B cell (primary cell): ENCODE measurements at regions not wholly inside any gene's neighbourhood (a gene's known extent, or its start where the extent isn't known, plus 50 kb on each side); places are given as distances from the start of the nearest gene placed in this dataset.

ENCODE experiments used
- CTCF ChIP-seq: fragments of 200-600 bp; IDR thresholded peaks from one replicate; pipeline ENCODE4 v1.8.0; 2022; ENCODE audit warnings: antibody characterized with exemption, mild to moderate bottlenecking
- EZH2 ChIP-seq: IDR thresholded peaks from 2 replicates; pipeline ENCODE4 v1.6.1; 2012; ENCODE audit warnings: borderline replicate concordance, low read depth, mild to moderate bottlenecking, moderate library complexity, low read length; ENCODE audit not compliant: insufficient read depth, poor library complexity, severe bottlenecking

DNA sequence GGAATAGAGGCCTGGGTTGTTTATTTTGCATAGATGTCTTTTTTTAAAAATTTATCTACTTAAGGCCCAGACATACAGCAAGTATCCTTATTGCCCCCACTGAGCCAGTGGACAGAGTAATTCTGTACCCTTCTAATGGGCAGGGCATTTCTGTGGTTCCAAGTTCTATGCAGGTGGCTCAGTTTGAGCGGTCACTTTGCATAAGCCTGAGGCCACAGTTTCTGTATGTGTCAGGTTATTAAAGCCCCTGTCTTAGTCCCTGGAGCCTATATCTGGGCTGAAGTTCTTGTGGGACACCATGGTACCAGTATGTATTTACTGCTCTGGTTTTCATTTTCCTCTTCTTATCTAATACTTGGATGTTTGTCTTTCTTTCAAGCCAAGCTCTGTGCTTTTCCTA, 168.8 kb downstream of the MID1IP1 start:
- TF ChIP-seq CTCF (no peak), EZH2 (no peak)
